Erythroblast (primary cell): ENCODE measurements at regions not wholly inside any gene's neighbourhood (a gene's known extent, or its start where the extent isn't known, plus 50 kb on each side); places are given as distances from the start of the nearest gene placed in this dataset.

Experiments used
- GATA1 ChIP-seq: IDR thresholded peaks from 2 replicates; pipeline ENCODE4 v1.6.1; 2011; ENCODE audit warnings: low read depth, mild to moderate bottlenecking, control low read depth, low read length, moderate library complexity
- POLR2A ChIP-seq: IDR thresholded peaks from 2 replicates; pipeline ENCODE4 v1.6.1; 2011; ENCODE audit warnings: mild to moderate bottlenecking, low read length

GRCh38 chr6:106731843-106732160 lies 102.4 kb downstream of the QRSL1 start:
- TF ChIP-seq POLR2A, result no peak
- TF ChIP-seq GATA1, result no peak
